Endothelial cell of umbilical vein (primary cell): ENCODE measurements at regions not wholly inside any gene's neighbourhood (a gene's known extent, or its start where the extent isn't known, plus 50 kb on each side); places are given as distances from the start of the nearest gene placed in this dataset.

ENCODE experiments used
- BruUV-seq: library from RNA; stranded (reverse); fragments of 400-500 nt; replicated peaks from 2 replicates; lab custom pipeline; 2021; lab: Mats Ljungman, UMichigan
- CTCF ChIA-PET: fragments of 300-600, 350-600 bp; sonication (Branson Sonifier 250); formaldehyde crosslinking; loops from one replicate; lab custom pipeline; 2021; ENCODE audit warnings: antibody characterized with exemption, inconsistent platforms; lab: Charles Lee
- POLR2A ChIA-PET: fragments of 300-600, 350-600 bp; sonication (Branson Sonifier 250); formaldehyde crosslinking; loops from one replicate; lab custom pipeline; 2021; ENCODE audit warnings: antibody characterized with exemption, inconsistent platforms; lab: Charles Lee
- DNase-seq: peaks from one replicate; pipeline ENCODE4 v3.0.0-alpha.2; 2011; ENCODE audit warnings: low read depth, low spot score
- FAIRE-seq: peaks from 2 replicates; lab custom pipeline; 2011; peaks lifted over from hg19 to GRCh38; lab: Jason Lieb, UNC
- H2AFZ ChIP-seq: 2 replicates; pipeline ENCODE4 v1.6.0; 2012; ENCODE audit warnings: low read depth, low read length, control low read depth, inconsistent platforms
- H3K27ac ChIP-seq: 2 replicates; pipeline ENCODE4 v1.5.1; 2011; ENCODE audit warnings: low read depth, mild to moderate bottlenecking, control low read depth, low read length, moderate library complexity; ENCODE audit not compliant: insufficient read depth
- H3K27me3 ChIP-seq, 2 experiments: 2 replicates each; pipeline versions ENCODE4 v1.6.0 to v1.6.1; 2011; ENCODE audit warnings: low read length in 2 of 2, mixed read lengths in 1 of 2; ENCODE audit not compliant: control insufficient read depth in 2 of 2, insufficient read depth in 2 of 2
- H3K36me3 ChIP-seq, 2 experiments: 2 replicates in 1 of 2; 3 replicates in 1 of 2; pipeline ENCODE4 v1.5.1; 2011; ENCODE audit warnings: low read length in 2 of 2, mild to moderate bottlenecking in 1 of 2, moderate library complexity in 1 of 2; ENCODE audit not compliant: control insufficient read depth in 2 of 2, insufficient read depth in 2 of 2; ENCODE audit errors: extremely low read depth in 1 of 2
- H3K4me1 ChIP-seq: 3 replicates; pipeline ENCODE4 v1.5.1; 2011; ENCODE audit warnings: mild to moderate bottlenecking, low read length; ENCODE audit not compliant: control insufficient read depth, insufficient read depth; ENCODE audit errors: extremely low read depth
- H3K4me2 ChIP-seq: 2 replicates; pipeline ENCODE4 v1.6.1; 2011; ENCODE audit warnings: low read length, control low read depth, mixed read lengths; ENCODE audit not compliant: insufficient read depth
- H3K4me3 ChIP-seq, 3 experiments: fragments of 200-600 bp in 1 of 3; sonication (generic), shearing (Covaris generic) in 1 of 3; replicated peaks in 1 of 3; 2 replicates each; pipeline ENCODE4 v1.5.1; 2011 to 2016; ENCODE audit warnings: control low read depth in 3 of 3, low read length in 3 of 3, mild to moderate bottlenecking in 2 of 3, inconsistent platforms in 1 of 3, low read depth in 1 of 3, moderate library complexity in 1 of 3; ENCODE audit not compliant: insufficient read depth in 1 of 3
- H3K79me2 ChIP-seq: 2 replicates; pipeline ENCODE4 v1.6.0; 2012; ENCODE audit warnings: low read length, inconsistent platforms; ENCODE audit not compliant: control insufficient read depth, insufficient read depth
- H3K9ac ChIP-seq: replicated peaks from 2 replicates; pipeline ENCODE3; 2011; ENCODE audit warnings: low read length, control low read depth; ENCODE audit not compliant: insufficient read depth; ENCODE audit errors: extremely low read depth
- H3K9me1 ChIP-seq: replicated peaks from 3 replicates; pipeline ENCODE4 v1.6.0; 2011; ENCODE audit warnings: mild to moderate bottlenecking, low read length; ENCODE audit not compliant: control insufficient read depth, insufficient read depth; ENCODE audit errors: extremely low read depth
- H3K9me3 ChIP-seq: replicated peaks from 2 replicates; pipeline ENCODE4 v1.5.1; 2012; ENCODE audit warnings: low read length, inconsistent platforms; ENCODE audit not compliant: control insufficient read depth, insufficient read depth
- H4K20me1 ChIP-seq: replicated peaks from 2 replicates; pipeline ENCODE3; 2011; ENCODE audit warnings: mild to moderate bottlenecking, low read length; ENCODE audit not compliant: control insufficient read depth, insufficient read depth; ENCODE audit errors: extremely low read depth
- CTCF ChIP-seq, 2 donors: IDR thresholded peaks; 1 replicate in 1 of 2; 2 replicates in 1 of 2; pipeline ENCODE4 v1.5.1; 2011; ENCODE audit warnings: low read length in 2 of 2, mild to moderate bottlenecking in 2 of 2, moderate library complexity in 2 of 2, control low read depth in 1 of 2, inconsistent platforms in 1 of 2, low read depth in 1 of 2; ENCODE audit not compliant: insufficient read depth in 1 of 2; ENCODE audit errors: extremely low read depth in 1 of 2
- EZH2 ChIP-seq: IDR thresholded peaks from 2 replicates; pipeline ENCODE4 v1.6.1; 2012; ENCODE audit warnings: borderline replicate concordance, low read depth, mild to moderate bottlenecking, moderate library complexity, low read length, inconsistent platforms; ENCODE audit not compliant: severe bottlenecking
- FOS ChIP-seq: IDR thresholded peaks from 2 replicates; pipeline ENCODE4 v1.6.1; 2011; ENCODE audit warnings: mild to moderate bottlenecking, low read length, moderate library complexity, borderline replicate concordance; ENCODE audit not compliant: insufficient read depth
- GATA2 ChIP-seq: IDR thresholded peaks from 2 replicates; pipeline ENCODE4 v1.7.0; 2011; ENCODE audit warnings: low read depth, mild to moderate bottlenecking, moderate library complexity, mixed read lengths, low read length; ENCODE audit not compliant: insufficient read length, insufficient read depth
- MAX ChIP-seq: IDR thresholded peaks from 2 replicates; pipeline ENCODE4 v1.6.1; 2011; ENCODE audit not compliant: insufficient read depth, insufficient read length
- POLR2AphosphoS5 ChIP-seq: IDR thresholded peaks from 2 replicates; pipeline ENCODE4 v1.6.1; 2012; ENCODE audit warnings: low read depth, mild to moderate bottlenecking, control low read depth, low read length, moderate library complexity; ENCODE audit not compliant: insufficient read depth
- dilution Hi-C: fragments of 300-500 bp; cut with MboI; formaldehyde crosslinking; loops from one replicate; pipeline ENCODE4 v1.15.0; 2019; ENCODE audit warnings: low sequenced_read_pairs; ENCODE audit not compliant: extremely low pct_ligation_motif_present
- intact Hi-C: fragments of 100-400 bp; cut with micrococcal nuclease; formaldehyde crosslinking; loops from one replicate; pipeline ENCODE4 v1.10.0; 2022

GRCh38 chr1:87638636-87639035 is 310.0 kb downstream of the LMO4 start:
- intact Hi-C loops: no loop called here
- no peak overlapping the region for H3K4me2 ChIP-seq
- no peak overlapping the region for H3K9ac ChIP-seq
- dilution Hi-C loops: no loop called here
- no peak overlapping the region for H3K4me3 ChIP-seq
- no peaks in the 10 kb centered on the region for H3K27me3 ChIP-seq
- no peaks in the 10 kb centered on the region for H3K9me1 ChIP-seq
- H3K27ac ChIP-seq: no peak overlapping the region
- no peaks in the 10 kb centered on the region for H3K36me3 ChIP-seq
- H2AFZ ChIP-seq: no peak overlapping the region
- no peaks in the 10 kb centered on the region for H3K79me2 ChIP-seq
- no peak for DNase-seq
- H4K20me1 ChIP-seq: no peaks in the 10 kb centered on the region
- no peak for TF ChIP-seq FOS
- TF ChIP-seq EZH2: no peak
- no peak for TF ChIP-seq CTCF (IDR thresholded peaks at IDR 0.05; ENCODE audit: extremely low read depth in 1 of 2, insufficient read depth in 1 of 2, low read depth in 1 of 2, low read length in 2 of 2)
- TF ChIP-seq MAX: no peak
- TF ChIP-seq POLR2AphosphoS5: no peak
- TF ChIP-seq GATA2: no peak
- H3K4me1 ChIP-seq: no peaks in the 10 kb centered on the region
- BruUV-seq: no TSS peak
- no peak for FAIRE-seq
- POLR2A ChIA-PET: no interaction called here
- no peaks in the 10 kb centered on the region for H3K9me3 ChIP-seq
- CTCF ChIA-PET: no interaction called here
